ENCODE measurements at regions not wholly inside any gene's neighbourhood (a gene's known extent, or its start where the extent isn't known, plus 50 kb on each side); places are given as distances from the start of the nearest gene placed in this dataset.

DNA sequence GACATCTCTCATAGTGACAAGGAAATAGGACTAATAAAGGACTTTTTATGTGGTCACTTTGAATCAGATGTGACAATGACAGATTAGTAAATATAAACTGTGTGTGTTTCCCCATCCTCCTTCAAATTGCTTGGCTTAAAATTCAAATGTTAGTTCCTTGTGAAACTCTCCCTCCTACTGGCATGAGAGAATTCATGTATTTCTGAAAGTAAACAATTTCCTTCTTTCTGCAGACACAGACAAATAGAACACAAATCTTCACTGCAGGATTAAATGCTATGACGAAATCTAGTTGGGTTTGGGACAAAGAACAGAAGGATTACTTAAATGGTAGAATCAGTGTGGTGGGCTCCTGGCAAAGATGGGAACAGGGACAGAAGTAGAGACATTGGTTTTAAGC is 328.7 kb upstream of the FAM98A start:
- no peak overlapping the region for H3K4me3 ChIP-seq (ENCODE audit: low read depth, low read length)
- TF ChIP-seq, protein P1, sequence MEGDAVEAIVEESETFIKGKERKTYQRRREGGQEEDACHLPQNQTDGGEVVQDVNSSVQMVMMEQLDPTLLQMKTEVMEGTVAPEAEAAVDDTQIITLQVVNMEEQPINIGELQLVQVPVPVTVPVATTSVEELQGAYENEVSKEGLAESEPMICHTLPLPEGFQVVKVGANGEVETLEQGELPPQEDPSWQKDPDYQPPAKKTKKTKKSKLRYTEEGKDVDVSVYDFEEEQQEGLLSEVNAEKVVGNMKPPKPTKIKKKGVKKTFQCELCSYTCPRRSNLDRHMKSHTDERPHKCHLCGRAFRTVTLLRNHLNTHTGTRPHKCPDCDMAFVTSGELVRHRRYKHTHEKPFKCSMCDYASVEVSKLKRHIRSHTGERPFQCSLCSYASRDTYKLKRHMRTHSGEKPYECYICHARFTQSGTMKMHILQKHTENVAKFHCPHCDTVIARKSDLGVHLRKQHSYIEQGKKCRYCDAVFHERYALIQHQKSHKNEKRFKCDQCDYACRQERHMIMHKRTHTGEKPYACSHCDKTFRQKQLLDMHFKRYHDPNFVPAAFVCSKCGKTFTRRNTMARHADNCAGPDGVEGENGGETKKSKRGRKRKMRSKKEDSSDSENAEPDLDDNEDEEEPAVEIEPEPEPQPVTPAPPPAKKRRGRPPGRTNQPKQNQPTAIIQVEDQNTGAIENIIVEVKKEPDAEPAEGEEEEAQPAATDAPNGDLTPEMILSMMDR (conservative IDR thresholded peaks at IDR 0.05; ENCODE audit: low read depth, low read length): no peak
- no peak for DNase-seq (ENCODE audit: low read depth)

DNA sequence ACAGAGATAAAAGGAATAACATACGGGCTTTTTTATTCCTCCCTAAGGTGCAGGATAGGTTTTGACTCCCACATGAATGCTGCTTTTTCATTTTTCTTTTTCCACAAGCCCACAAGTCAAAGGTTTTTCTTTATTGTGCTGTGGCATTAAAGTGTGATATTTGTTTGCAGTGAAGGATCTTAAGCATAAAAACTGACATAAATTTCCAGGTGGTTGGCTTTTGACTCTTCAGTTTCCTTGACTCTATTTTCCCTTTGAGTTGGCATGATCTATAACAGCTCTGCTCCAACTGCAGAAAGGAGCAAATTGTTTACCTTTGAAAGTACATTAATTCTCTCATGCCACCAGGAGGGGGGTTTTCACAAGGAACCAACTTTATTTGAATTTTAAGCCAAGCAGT is 326.2 kb upstream of the FAM98A start:
- TF ChIP-seq, protein P1 (conservative IDR thresholded peaks at IDR 0.05; ENCODE audit: low read depth, low read length): no peak
- no peak overlapping the region for H3K4me3 ChIP-seq (ENCODE audit: low read depth, low read length)
- no peak for DNase-seq (ENCODE audit: low read depth)

DNA sequence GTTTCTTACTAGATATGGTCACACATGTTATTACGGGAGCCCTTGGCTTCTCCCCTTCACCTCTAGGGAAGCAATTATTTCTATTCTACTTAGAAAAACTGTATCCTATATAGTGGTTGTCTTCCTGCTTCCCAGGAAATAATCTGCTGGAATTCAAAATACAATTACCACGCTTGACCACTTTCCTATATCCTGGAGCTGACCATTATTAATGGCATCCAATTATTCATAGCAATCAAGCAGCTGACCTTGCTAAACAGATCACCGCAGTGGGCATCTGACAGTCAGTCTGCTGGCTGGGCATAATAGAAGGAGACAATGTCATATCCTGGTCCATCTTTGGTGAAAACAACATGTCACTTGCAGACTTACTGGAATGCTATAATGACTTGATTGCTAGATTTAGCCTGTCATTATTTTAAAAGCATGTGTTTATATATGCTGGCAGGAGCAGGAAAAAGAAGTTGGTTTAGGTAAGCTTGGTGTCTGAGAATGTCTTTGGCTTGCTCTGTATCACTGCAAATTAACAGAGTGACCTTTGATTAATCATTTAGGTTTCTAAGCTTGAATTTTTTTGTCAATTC is 325.6 kb upstream of the FAM98A start:
- DNase-seq (ENCODE audit: low read depth): no peak
- TF ChIP-seq, protein P1 (conservative IDR thresholded peaks at IDR 0.05; ENCODE audit: low read depth, low read length): no peak
- no peak overlapping the region for H3K4me3 ChIP-seq (ENCODE audit: low read depth, low read length)

DNA sequence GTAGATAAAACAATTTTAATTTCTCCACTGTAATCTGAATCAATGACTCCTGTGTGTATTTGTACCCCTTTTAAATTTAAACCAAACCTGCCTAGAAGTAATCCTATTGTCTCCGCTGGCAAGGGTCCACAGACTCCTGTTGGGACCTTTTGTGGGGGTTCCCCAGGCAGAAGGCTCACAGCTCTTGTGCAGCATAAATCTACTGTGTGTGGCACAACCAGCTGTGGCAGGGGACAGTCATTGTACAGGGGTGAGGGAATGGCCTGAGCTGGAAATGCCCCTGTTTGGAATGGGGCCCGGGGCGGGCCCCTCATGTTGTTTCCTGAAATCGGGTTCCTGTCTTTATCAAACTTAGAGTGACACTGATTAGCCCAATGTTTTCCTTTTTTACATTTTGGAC is 318.2 kb upstream of the FAM98A start:
- DNase-seq (ENCODE audit: low read depth): no peak
- TF ChIP-seq, protein P1 (conservative IDR thresholded peaks at IDR 0.05; ENCODE audit: low read depth, low read length): no peak
- no peak overlapping the region for H3K4me3 ChIP-seq (ENCODE audit: low read depth, low read length)

DNA sequence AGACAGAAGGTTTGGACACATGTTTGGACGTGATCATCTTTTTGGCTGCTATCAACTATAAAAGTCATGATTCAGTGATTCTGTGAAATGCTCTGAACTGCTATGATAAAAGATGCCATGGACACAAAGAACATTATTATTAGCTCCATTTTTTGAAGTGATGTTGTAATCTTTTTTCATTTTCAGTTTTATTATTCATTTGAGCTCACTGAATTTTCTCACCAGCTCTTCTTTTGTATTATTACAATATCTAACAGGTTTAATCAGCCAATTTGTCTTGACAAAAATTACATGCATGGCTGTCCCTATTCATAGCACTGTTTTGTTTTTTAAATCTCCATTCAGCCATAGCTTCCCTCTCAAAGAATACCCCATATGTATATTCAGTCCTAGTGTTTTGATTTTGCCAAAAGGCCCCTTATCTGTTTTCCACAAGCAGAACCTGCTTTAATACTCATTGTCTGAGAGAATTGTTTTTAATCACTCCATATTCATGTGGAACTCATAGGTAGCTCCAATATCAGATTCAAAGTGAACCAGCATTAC is 314.0 kb upstream of the FAM98A start:
- TF ChIP-seq, protein P1 (conservative IDR thresholded peaks at IDR 0.05; ENCODE audit: low read depth, low read length): no peak
- no peak overlapping the region for H3K4me3 ChIP-seq (ENCODE audit: low read depth, low read length)
- no peak for DNase-seq (ENCODE audit: low read depth)

DNA sequence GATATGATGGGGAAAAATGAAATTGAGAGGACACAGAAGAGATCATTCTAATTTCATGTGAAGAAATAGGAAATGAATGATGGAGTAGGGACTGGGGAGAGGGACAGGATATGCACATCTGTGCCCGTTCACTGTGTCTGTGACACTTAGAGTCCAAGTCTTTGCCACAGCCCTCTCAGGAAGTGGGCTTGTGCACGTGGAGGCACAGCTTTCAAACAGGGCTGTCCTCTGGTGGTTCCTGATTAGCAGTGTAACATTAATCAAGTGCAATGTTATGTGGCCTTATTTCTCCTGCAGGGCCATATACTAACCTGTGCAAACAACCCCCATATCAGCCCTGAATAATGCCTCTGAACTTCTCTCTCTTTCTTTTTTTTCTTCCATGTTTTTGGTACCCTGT is 312.2 kb upstream of the FAM98A start:
- DNase-seq (ENCODE audit: low read depth): no peak
- TF ChIP-seq, protein P1 (conservative IDR thresholded peaks at IDR 0.05; ENCODE audit: low read depth, low read length): no peak
- H3K4me3 ChIP-seq (ENCODE audit: low read depth, low read length): no peak overlapping the region
